Endothelial cell of umbilical vein (primary cell): ENCODE measurements at regions not wholly inside any gene's neighbourhood (a gene's known extent, or its start where the extent isn't known, plus 50 kb on each side); places are given as distances from the start of the nearest gene placed in this dataset.

Experiments used
- BruUV-seq: library from RNA; stranded (reverse); fragments of 400-500 nt; replicated peaks from 2 replicates; lab custom pipeline; 2021; lab: Mats Ljungman, UMichigan
- CTCF ChIA-PET: fragments of 300-600, 350-600 bp; sonication (Branson Sonifier 250); formaldehyde crosslinking; loops from one replicate; lab custom pipeline; 2021; ENCODE audit warnings: antibody characterized with exemption, inconsistent platforms; lab: Charles Lee
- POLR2A ChIA-PET: fragments of 300-600, 350-600 bp; sonication (Branson Sonifier 250); formaldehyde crosslinking; loops from one replicate; lab custom pipeline; 2021; ENCODE audit warnings: antibody characterized with exemption, inconsistent platforms; lab: Charles Lee
- DNase-seq: peaks from one replicate; pipeline ENCODE4 v3.0.0-alpha.2; 2011; ENCODE audit warnings: low read depth, low spot score
- FAIRE-seq: peaks from 2 replicates; lab custom pipeline; 2011; peaks lifted over from hg19 to GRCh38; lab: Jason Lieb, UNC
- H2AFZ ChIP-seq: 2 replicates; pipeline ENCODE4 v1.6.0; 2012; ENCODE audit warnings: low read depth, low read length, control low read depth, inconsistent platforms
- H3K27ac ChIP-seq: 2 replicates; pipeline ENCODE4 v1.5.1; 2011; ENCODE audit warnings: low read depth, mild to moderate bottlenecking, control low read depth, low read length, moderate library complexity; ENCODE audit not compliant: insufficient read depth
- H3K27me3 ChIP-seq, 2 experiments: 2 replicates each; pipeline versions ENCODE4 v1.6.0 to v1.6.1; 2011; ENCODE audit warnings: low read length in 2 of 2, mixed read lengths in 1 of 2; ENCODE audit not compliant: control insufficient read depth in 2 of 2, insufficient read depth in 2 of 2
- H3K36me3 ChIP-seq, 2 experiments: 2 replicates in 1 of 2; 3 replicates in 1 of 2; pipeline ENCODE4 v1.5.1; 2011; ENCODE audit warnings: low read length in 2 of 2, mild to moderate bottlenecking in 1 of 2, moderate library complexity in 1 of 2; ENCODE audit not compliant: control insufficient read depth in 2 of 2, insufficient read depth in 2 of 2; ENCODE audit errors: extremely low read depth in 1 of 2
- H3K4me1 ChIP-seq: 3 replicates; pipeline ENCODE4 v1.5.1; 2011; ENCODE audit warnings: mild to moderate bottlenecking, low read length; ENCODE audit not compliant: control insufficient read depth, insufficient read depth; ENCODE audit errors: extremely low read depth
- H3K4me2 ChIP-seq: 2 replicates; pipeline ENCODE4 v1.6.1; 2011; ENCODE audit warnings: low read length, control low read depth, mixed read lengths; ENCODE audit not compliant: insufficient read depth
- H3K4me3 ChIP-seq, 3 experiments: fragments of 200-600 bp in 1 of 3; sonication (generic), shearing (Covaris generic) in 1 of 3; replicated peaks in 1 of 3; 2 replicates each; pipeline ENCODE4 v1.5.1; 2011 to 2016; ENCODE audit warnings: control low read depth in 3 of 3, low read length in 3 of 3, mild to moderate bottlenecking in 2 of 3, inconsistent platforms in 1 of 3, low read depth in 1 of 3, moderate library complexity in 1 of 3; ENCODE audit not compliant: insufficient read depth in 1 of 3
- H3K79me2 ChIP-seq: 2 replicates; pipeline ENCODE4 v1.6.0; 2012; ENCODE audit warnings: low read length, inconsistent platforms; ENCODE audit not compliant: control insufficient read depth, insufficient read depth
- H3K9ac ChIP-seq: replicated peaks from 2 replicates; pipeline ENCODE3; 2011; ENCODE audit warnings: low read length, control low read depth; ENCODE audit not compliant: insufficient read depth; ENCODE audit errors: extremely low read depth
- H3K9me1 ChIP-seq: replicated peaks from 3 replicates; pipeline ENCODE4 v1.6.0; 2011; ENCODE audit warnings: mild to moderate bottlenecking, low read length; ENCODE audit not compliant: control insufficient read depth, insufficient read depth; ENCODE audit errors: extremely low read depth
- H3K9me3 ChIP-seq: replicated peaks from 2 replicates; pipeline ENCODE4 v1.5.1; 2012; ENCODE audit warnings: low read length, inconsistent platforms; ENCODE audit not compliant: control insufficient read depth, insufficient read depth
- H4K20me1 ChIP-seq: replicated peaks from 2 replicates; pipeline ENCODE3; 2011; ENCODE audit warnings: mild to moderate bottlenecking, low read length; ENCODE audit not compliant: control insufficient read depth, insufficient read depth; ENCODE audit errors: extremely low read depth
- CTCF ChIP-seq, 2 donors: IDR thresholded peaks; 1 replicate in 1 of 2; 2 replicates in 1 of 2; pipeline ENCODE4 v1.5.1; 2011; ENCODE audit warnings: low read length in 2 of 2, mild to moderate bottlenecking in 2 of 2, moderate library complexity in 2 of 2, control low read depth in 1 of 2, inconsistent platforms in 1 of 2, low read depth in 1 of 2; ENCODE audit not compliant: insufficient read depth in 1 of 2; ENCODE audit errors: extremely low read depth in 1 of 2
- EZH2 ChIP-seq: IDR thresholded peaks from 2 replicates; pipeline ENCODE4 v1.6.1; 2012; ENCODE audit warnings: borderline replicate concordance, low read depth, mild to moderate bottlenecking, moderate library complexity, low read length, inconsistent platforms; ENCODE audit not compliant: severe bottlenecking
- FOS ChIP-seq: IDR thresholded peaks from 2 replicates; pipeline ENCODE4 v1.6.1; 2011; ENCODE audit warnings: mild to moderate bottlenecking, low read length, moderate library complexity, borderline replicate concordance; ENCODE audit not compliant: insufficient read depth
- GATA2 ChIP-seq: IDR thresholded peaks from 2 replicates; pipeline ENCODE4 v1.7.0; 2011; ENCODE audit warnings: low read depth, mild to moderate bottlenecking, moderate library complexity, mixed read lengths, low read length; ENCODE audit not compliant: insufficient read length, insufficient read depth
- JUN ChIP-seq: IDR thresholded peaks from 2 replicates; pipeline ENCODE4 v1.6.1; 2011; ENCODE audit warnings: borderline replicate concordance, low read depth; ENCODE audit not compliant: insufficient read length, insufficient read depth
- MAX ChIP-seq: IDR thresholded peaks from 2 replicates; pipeline ENCODE4 v1.6.1; 2011; ENCODE audit not compliant: insufficient read depth, insufficient read length
- MYC ChIP-seq: IDR thresholded peaks from one replicate; pipeline ENCODE4 v1.6.1; 2011; ENCODE audit warnings: mild to moderate bottlenecking, low read depth, low read length
- POLR2A ChIP-seq: IDR thresholded peaks from 2 replicates; pipeline ENCODE4 v1.6.1; 2012; ENCODE audit warnings: low read depth, mild to moderate bottlenecking, control low read depth, low read length
- POLR2AphosphoS5 ChIP-seq: IDR thresholded peaks from 2 replicates; pipeline ENCODE4 v1.6.1; 2012; ENCODE audit warnings: low read depth, mild to moderate bottlenecking, control low read depth, low read length, moderate library complexity; ENCODE audit not compliant: insufficient read depth
- dilution Hi-C: fragments of 300-500 bp; cut with MboI; formaldehyde crosslinking; loops from one replicate; pipeline ENCODE4 v1.15.0; 2019; ENCODE audit warnings: low sequenced_read_pairs; ENCODE audit not compliant: extremely low pct_ligation_motif_present
- intact Hi-C: fragments of 100-400 bp; cut with micrococcal nuclease; formaldehyde crosslinking; loops from one replicate; pipeline ENCODE4 v1.10.0; 2022

- no peak for FAIRE-seq
- no peak overlapping the region for H2AFZ ChIP-seq
These were observed 60.9 kb upstream of the FUT8 start for GRCh38 chr14:65351493-65352194.

More at GRCh38 chr14:65351493-65352194, 60.9 kb upstream of the FUT8 start:
- intact Hi-C loops (no loop called here), dilution Hi-C loops (no loop called here)
- no peak overlapping the region for H3K4me2 ChIP-seq
- ChIA-PET POLR2A (no interaction called here), CTCF (no interaction called here)
- TF ChIP-seq MAX (no peak), MYC (no peak), GATA2 (no peak), POLR2A (no peak), JUN (no peak), FOS (no peak), CTCF (IDR thresholded peaks at IDR 0.05; ENCODE audit: extremely low read depth in 1 of 2, insufficient read depth in 1 of 2, low read depth in 1 of 2, low read length in 2 of 2) (no peak), POLR2AphosphoS5 (no peak), EZH2 (no peak)
- no peaks in the 10 kb centered on the region for H3K79me2 ChIP-seq
- H3K27ac ChIP-seq = no peak overlapping the region
- H3K4me1 ChIP-seq = peaks cover 10% of the 10 kb centered on the region
- no peaks in the 10 kb centered on the region for H3K9me3 ChIP-seq
- no peak overlapping the region for H3K4me3 ChIP-seq
- H3K9ac ChIP-seq = no peak overlapping the region
- no TSS peak for BruUV-seq
- no peaks in the 10 kb centered on the region for H3K27me3 ChIP-seq
- no peaks in the 10 kb centered on the region for H3K36me3 ChIP-seq
- DNase-seq = no peak
- H3K9me1 ChIP-seq = no peaks in the 10 kb centered on the region
- no peaks in the 10 kb centered on the region for H4K20me1 ChIP-seq
